Motor neuron (in vitro differentiated cells): ENCODE measurements at regions not wholly inside any gene's neighbourhood (a gene's known extent, or its start where the extent isn't known, plus 50 kb on each side); places are given as distances from the start of the nearest gene placed in this dataset.

Source experiments
- ATAC-seq, 8 experiments: fragments of 200-7000 bp; cut with Tn5 transposase; replicated peaks in 6 of 8; 2 replicates each; pipeline ENCODE4 v1.8.0; 2021; ENCODE audit warnings: mild to moderate bottlenecking in 8 of 8, moderate library complexity in 8 of 8
- H3K27ac ChIP-seq, 2 donors: fragments of 250-450 bp; sonication (Bioruptor Pico); 2 replicates each; pipeline ENCODE4 v1.9.0; 2021; ENCODE audit warnings: antibody characterized with exemption in 2 of 2, mild to moderate bottlenecking in 2 of 2, moderate library complexity in 1 of 2
- H3K4me1 ChIP-seq, 2 donors: fragments of 250-450 bp; sonication (Bioruptor Pico); replicated peaks in 1 of 2; 2 replicates each; pipeline ENCODE4 v1.6.1; 2021; ENCODE audit warnings: antibody characterized with exemption in 2 of 2, mild to moderate bottlenecking in 2 of 2, moderate library complexity in 1 of 2
- H3K4me3 ChIP-seq, 5 donors: fragments of 250-450 bp; sonication (Bioruptor Pico); 2 replicates each; pipeline ENCODE4 v1.9.0; 2021; ENCODE audit warnings: antibody characterized with exemption in 5 of 5, mild to moderate bottlenecking in 5 of 5, moderate library complexity in 4 of 5
- WGBS, 10 experiments: fragments of 450-650 bp; shearing (Covaris generic); methylation state at CpG; one replicate each; pipeline ENCODE4 v1.0.0; 2022; 5-methylcytosine and 5-hydroxymethylcytosine counted together
- in situ Hi-C, 9 experiments: fragments of 400-800 bp; cut with MboI; loops; one replicate each; pipeline ENCODE4 v1.15.0; 2021; ENCODE audit warnings: low sequenced_read_pairs in 9 of 9, low pct_unique_long_range_greater_than_20kb in 2 of 9; ENCODE audit not compliant: unreplicated experiment in 9 of 9

DNA sequence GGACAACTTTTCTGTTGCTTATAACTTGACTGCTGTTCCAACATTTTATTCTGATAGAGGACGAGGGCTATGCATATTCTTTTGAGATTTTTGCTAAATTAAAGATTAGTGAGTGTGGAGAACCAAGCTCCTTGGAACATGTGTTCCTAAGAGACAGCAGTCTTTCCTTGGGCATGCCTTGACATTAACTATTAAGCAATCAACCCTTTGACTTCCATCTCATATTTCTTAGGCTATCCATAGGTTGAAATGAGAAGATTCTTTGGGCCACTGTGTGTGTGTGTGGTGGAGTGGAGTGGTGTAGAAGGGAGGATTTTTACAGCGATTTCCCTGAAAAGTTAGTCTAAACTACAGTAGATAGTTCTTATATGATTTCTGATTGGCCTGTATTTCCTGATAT lies 127.4 kb upstream of the POF1B start:
- in situ Hi-C loops, result no loop called here
- WGBS, 10 experiments, result 0 to 100% (median 71%) methylated on average over 1 to 2 of the region's 2 CpGs; no CpG with 5 or more reads in 7 of the 10 experiments
- H3K27ac ChIP-seq, result no peak overlapping the region
- ATAC-seq, result no peak
- H3K4me3 ChIP-seq, result no peak overlapping the region
- H3K4me1 ChIP-seq, result no peaks in the 10 kb centered on the region

DNA sequence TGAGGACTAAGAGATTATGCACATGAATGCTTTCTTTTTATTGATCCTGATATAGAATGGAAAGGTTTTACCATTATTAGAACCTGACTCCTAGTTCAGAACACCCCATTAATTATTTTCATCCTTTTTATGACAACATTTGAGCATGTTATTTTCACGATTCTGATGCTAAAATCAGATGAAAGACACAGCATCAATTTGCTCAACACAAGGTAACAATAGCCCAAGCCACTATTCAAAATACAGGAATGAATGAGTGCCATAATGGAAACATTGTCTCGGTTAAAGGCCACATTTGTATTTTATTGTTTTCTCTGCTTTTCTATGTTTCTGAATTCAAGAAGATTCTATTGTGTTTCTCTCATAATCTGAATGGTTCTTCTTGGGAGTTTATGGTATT lies 126.3 kb upstream of the POF1B start:
- no peak for ATAC-seq
- H3K4me3 ChIP-seq, result no peak overlapping the region
- WGBS, 10 experiments, result 0 to 100% (median 46%) methylated on average over 1 to 2 of the region's 2 CpGs; no CpG with 5 or more reads in 4 of the 10 experiments
- H3K4me1 ChIP-seq, result no peaks in the 10 kb centered on the region
- no peak overlapping the region for H3K27ac ChIP-seq
- in situ Hi-C loops, result no loop called here

DNA sequence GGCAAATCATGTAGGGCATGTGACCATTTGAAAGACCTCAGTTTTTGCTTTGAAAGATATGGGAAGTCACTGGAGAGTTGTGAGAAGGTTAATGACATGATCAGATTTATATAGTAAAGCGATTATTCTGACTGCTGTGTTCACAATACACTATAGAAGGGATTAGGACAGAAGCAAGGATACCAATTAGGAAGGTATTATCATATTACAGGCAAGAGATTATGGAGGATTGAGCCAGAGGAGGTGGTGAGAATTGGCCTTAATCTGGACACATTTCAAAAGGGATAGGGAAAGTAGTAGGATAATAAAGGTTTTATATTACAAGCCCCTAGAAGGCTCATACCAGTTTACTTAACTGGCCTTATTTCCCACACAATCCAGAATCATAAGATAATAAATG lies 124.9 kb upstream of the POF1B start:
- Histone ChIP-seq H3K4me3 (no peak overlapping the region), H3K27ac (no peak overlapping the region), H3K4me1 (no peaks in the 10 kb centered on the region)
- WGBS, 10 experiments, result 100% methylated on average over 1 of the region's 1 CpG; no CpG with 5 or more reads in 7 of the 10 experiments
- in situ Hi-C loops, result no loop called here
- ATAC-seq, result no peak

DNA sequence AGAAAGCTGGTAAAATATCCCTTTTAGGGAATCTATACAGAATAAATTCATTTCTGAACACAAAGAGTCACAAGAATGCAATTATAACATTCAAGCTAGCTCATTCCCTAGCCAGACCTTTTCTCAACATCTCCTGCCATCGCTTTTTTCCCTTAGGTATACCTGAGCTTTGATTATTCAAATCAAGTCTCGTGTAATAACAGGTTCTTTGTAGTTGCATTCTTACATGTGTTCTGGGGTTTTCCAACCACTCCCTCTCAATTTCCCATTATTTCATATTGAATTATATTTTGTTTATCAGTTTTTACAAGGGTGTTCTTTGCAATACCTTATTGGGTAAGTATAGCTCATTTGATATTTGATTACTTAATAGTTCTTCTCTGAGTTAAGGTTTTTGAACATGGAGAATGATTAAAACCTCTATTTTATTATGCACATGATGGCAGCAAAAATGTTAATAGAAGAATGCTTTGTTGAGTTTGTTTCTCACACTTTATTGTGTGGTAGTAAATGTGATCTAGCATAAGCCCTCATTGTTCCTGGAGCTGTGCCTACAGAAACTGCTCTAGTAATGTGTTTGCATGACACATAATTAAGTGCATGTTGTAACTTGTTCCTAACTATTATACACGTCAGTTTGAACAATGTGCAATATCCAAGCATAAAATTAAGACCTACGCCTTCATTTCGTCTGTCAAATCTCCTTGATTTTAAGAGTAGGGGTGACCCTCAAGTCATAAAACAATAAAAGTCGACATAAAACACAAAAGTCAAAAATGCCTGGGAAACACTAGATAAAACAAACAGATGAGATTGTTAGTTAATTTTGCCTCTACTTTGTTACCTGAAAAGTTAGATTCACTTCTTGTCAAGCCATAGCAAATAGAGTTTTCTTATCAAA lies 124.0 kb upstream of the POF1B start:
- Histone ChIP-seq H3K27ac (no peak overlapping the region), H3K4me3 (no peak overlapping the region), H3K4me1 (no peaks in the 10 kb centered on the region)
- peak in 1 of 8 experiments; percentile 25 for ATAC-seq
- 0 to 87% (median 31%) methylated on average over 1 to 6 of the region's 6 CpGs; no CpG with 5 or more reads in 1 of the 10 experiments for WGBS, 10 experiments
- in situ Hi-C loops, result no loop called here

DNA sequence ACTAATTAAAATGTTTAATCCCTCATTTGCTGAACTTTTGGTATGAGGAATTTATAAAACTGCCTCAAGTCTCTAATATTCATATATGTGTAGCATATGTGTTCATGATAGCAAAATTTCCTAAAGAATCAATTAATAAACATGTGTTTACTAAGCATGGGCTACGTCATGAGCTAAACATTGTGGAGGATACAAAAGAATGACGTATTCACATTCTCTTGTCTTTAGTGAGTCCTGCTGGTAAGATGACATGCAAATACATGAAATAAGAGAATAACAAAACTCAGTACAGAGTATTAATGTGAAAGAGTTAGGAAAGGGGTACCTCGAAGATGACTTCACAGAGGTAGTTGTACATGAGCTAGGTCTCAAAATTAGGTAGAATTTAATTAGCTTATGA lies 121.9 kb upstream of the POF1B start:
- no peaks in the 10 kb centered on the region for H3K4me1 ChIP-seq
- no peak overlapping the region for H3K4me3 ChIP-seq
- in situ Hi-C loops, result no loop called here
- no peak overlapping the region for H3K27ac ChIP-seq
- no peak for ATAC-seq
- 0 to 83% (median 69%) methylated on average over 1 to 3 of the region's 3 CpGs; no CpG with 5 or more reads in 2 of the 10 experiments for WGBS, 10 experiments

DNA sequence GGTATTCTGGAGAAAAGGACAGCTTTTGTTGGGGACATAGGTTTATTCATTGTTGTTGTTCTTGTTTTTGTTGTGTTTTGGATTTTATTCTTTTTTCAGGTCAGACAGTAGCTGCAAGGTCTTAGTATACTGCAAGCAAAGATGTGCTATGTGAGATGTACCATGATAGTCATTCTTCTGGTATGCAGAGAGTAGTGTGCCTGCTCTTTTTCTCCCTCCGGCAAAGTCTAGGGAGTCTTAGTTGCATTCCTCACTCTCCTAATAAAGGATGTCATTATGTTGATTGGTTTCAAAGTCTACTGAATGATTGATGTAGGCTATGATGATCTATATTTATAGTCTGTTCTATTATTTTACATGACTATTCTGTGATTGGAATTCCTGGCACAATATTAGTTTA lies 119.9 kb upstream of the POF1B start:
- Histone ChIP-seq H3K4me1 (no peaks in the 10 kb centered on the region), H3K4me3 (no peak overlapping the region), H3K27ac (no peak overlapping the region)
- whole genome bisulfite sequencing, 10 experiments, result 0 to 100% (median 0%) methylated on average over 1 of the region's 1 CpG; no CpG with 5 or more reads in 7 of the 10 experiments
- ATAC-seq, result no peak
- in situ Hi-C loops, result no loop called here

DNA sequence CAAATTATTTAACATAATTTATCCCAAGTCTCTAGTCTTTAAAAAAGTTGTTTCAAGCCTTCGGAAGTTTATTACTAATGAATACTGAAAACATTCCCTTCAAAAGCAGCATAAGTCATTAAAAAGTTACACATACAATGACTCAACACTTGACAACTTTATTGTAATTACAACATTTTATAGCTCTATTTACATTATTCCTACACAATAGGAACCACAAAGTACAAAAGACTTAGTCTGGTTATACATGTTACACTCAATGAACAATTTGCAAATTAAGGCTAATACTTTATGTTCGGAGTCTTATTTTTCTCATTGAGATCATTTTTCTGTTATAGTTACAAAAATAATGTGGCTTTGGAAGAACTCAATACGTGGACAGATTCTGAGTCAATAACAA lies 114.4 kb upstream of the POF1B start:
- 0 to 93% (median 20%) methylated on average over 1 to 3 of the region's 3 CpGs; no CpG with 5 or more reads in 3 of the 10 experiments for WGBS, 10 experiments
- no peak for ATAC-seq
- in situ Hi-C loops, result no loop called here

DNA sequence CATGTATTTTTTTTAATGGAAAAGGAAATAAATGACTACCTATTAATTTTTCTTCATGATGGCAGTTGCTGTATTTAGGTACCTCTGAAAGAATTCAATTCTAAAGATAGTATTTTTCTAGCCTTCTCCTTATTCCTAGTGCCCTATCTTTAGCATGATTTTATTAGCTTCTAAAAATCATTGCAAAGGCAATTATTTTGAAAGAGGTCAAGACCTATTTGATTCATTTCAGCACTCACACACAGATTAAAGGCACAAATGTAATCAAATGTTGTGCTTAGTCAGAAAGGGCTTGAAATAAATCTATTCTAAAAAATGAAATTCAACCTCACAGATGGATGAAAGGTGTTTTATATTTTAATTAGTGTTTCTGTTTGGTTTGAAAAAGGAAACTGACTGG lies 74.8 kb upstream of the POF1B start:
- in situ Hi-C loops, result no loop called here
- peak in 5 of 8 experiments; percentile 46 to 64 (median 61) for ATAC-seq
- no peaks in the 10 kb centered on the region for H3K4me1 ChIP-seq
- no peak overlapping the region for H3K27ac ChIP-seq
- no peak overlapping the region for H3K4me3 ChIP-seq

More for the DNA sequence above, 114.4 kb upstream of the POF1B start:
- Histone ChIP-seq H3K4me1 (no peaks in the 10 kb centered on the region), H3K4me3 (no peak overlapping the region), H3K27ac (no peak overlapping the region)

DNA sequence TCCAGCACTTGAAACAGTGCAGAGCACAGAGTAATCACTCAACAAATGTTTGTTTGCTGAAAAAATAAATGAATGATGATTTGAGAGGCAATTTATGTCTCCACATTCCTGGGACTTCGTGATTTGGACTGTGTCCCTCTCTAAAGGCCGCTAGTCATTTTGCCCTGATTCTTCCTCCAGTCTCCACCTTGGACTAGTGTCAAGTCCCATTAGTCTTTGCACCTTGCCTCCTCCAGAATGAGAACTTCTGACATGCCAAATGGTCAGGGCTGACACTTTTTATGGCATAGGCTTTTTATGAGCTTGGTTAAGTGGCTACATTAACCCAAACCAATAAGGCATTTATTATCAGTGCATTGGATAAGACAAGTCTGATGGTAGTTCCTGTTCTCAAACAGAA lies 65.1 kb upstream of the POF1B start:
- in situ Hi-C loops, result no loop called here
- H3K4me3 ChIP-seq, result no peak overlapping the region
- 0 to 80% (median 20%) methylated on average over 1 to 2 of the region's 2 CpGs; no CpG with 5 or more reads in 5 of the 10 experiments for WGBS, 10 experiments
- no peak for ATAC-seq
- H3K27ac ChIP-seq, result no peak overlapping the region
- H3K4me1 ChIP-seq, result no peaks in the 10 kb centered on the region
